H1 (cell line): ENCODE measurements at regions not wholly inside any gene's neighbourhood (a gene's known extent, or its start where the extent isn't known, plus 50 kb on each side); places are given as distances from the start of the nearest gene placed in this dataset.

Source experiments
- CTCF ChIA-PET: fragments of 300-600 bp; sonication (Branson Sonifier 250); formaldehyde crosslinking; loops from one replicate; lab custom pipeline; 2021; ENCODE audit not compliant: partially characterized antibody; lab: Charles Lee
- POLR2A ChIA-PET: fragments of 300-600 bp; sonication (Branson Sonifier 250); formaldehyde crosslinking; loops from one replicate; lab custom pipeline; 2021; ENCODE audit warnings: inconsistent platforms; ENCODE audit not compliant: partially characterized antibody; lab: Charles Lee
- DNase-seq, 2 experiments: peaks; one replicate each; pipeline versions ENCODE4 v3.0.0 to v3.0.0-alpha.2; 2010 to 2022; ENCODE audit warnings: low spot score in 2 of 2, low read depth in 1 of 2, mixed read lengths in 1 of 2
- FAIRE-seq: peaks from 2 replicates; lab custom pipeline; 2011; peaks lifted over from hg19 to GRCh38; lab: Jason Lieb, UNC
- H2AFZ ChIP-seq: 2 replicates; pipeline ENCODE4 v1.8.1; 2012; ENCODE audit warnings: low read length, inconsistent platforms
- H2AK5ac ChIP-seq: 2 replicates; pipeline ENCODE4 v1.6.1; 2013; ENCODE audit warnings: low read depth, low read length
- H2BK120ac ChIP-seq: replicated peaks from 2 replicates; pipeline ENCODE3; 2013; ENCODE audit warnings: low read depth, low read length, inconsistent platforms
- H2BK12ac ChIP-seq: 2 replicates; pipeline ENCODE4 v1.6.1; 2013; ENCODE audit warnings: low read depth, low read length
- H2BK15ac ChIP-seq: 2 replicates; pipeline ENCODE4 v1.6.1; 2013; ENCODE audit warnings: low read length
- H2BK20ac ChIP-seq: 2 replicates; pipeline ENCODE4 v1.6.1; 2013; ENCODE audit warnings: low read length
- H2BK5ac ChIP-seq: 2 replicates; pipeline ENCODE4 v1.6.1; 2013; ENCODE audit warnings: low read depth, low read length
- H3K14ac ChIP-seq: 2 replicates; pipeline ENCODE4 v1.6.1; 2013; ENCODE audit warnings: inconsistent platforms; ENCODE audit not compliant: insufficient read length
- H3K18ac ChIP-seq: 2 replicates; pipeline ENCODE4 v1.6.1; 2013; ENCODE audit warnings: low read length; ENCODE audit errors: extremely low read depth
- H3K23ac ChIP-seq: 2 replicates; pipeline ENCODE4 v1.6.1; 2013; ENCODE audit warnings: inconsistent platforms; ENCODE audit not compliant: insufficient read length
- H3K23me2 ChIP-seq: 2 replicates; pipeline ENCODE4 v1.6.1; 2013; ENCODE audit warnings: low read depth, low read length
- H3K27ac ChIP-seq: 2 replicates; pipeline ENCODE4 v1.6.1; 2011; ENCODE audit warnings: low read depth, low read length, inconsistent platforms
- H3K27me3 ChIP-seq, 4 experiments: replicated peaks in 1 of 4; 1 replicate in 1 of 4; 2 replicates in 3 of 4; pipeline versions ENCODE4 v1.6.1 to v1.8.1; 2011 to 2013; ENCODE audit warnings: low read length in 3 of 4, mild to moderate bottlenecking in 3 of 4, inconsistent platforms in 2 of 4, mixed read lengths in 2 of 4, moderate library complexity in 1 of 4; ENCODE audit not compliant: control insufficient read depth in 3 of 4, insufficient read depth in 3 of 4; ENCODE audit errors: extremely low read depth in 1 of 4
- H3K36me3 ChIP-seq, 4 experiments: 2 replicates each; pipeline versions ENCODE4 v1.6.1 to v1.8.1; 2011 to 2013; ENCODE audit warnings: mild to moderate bottlenecking in 4 of 4, low read length in 3 of 4, moderate library complexity in 2 of 4, control low read depth in 1 of 4, inconsistent platforms in 1 of 4; ENCODE audit not compliant: insufficient read depth in 4 of 4, control insufficient read depth in 2 of 4
- H3K4ac ChIP-seq: replicated peaks from 2 replicates; pipeline ENCODE3; 2013; ENCODE audit warnings: low read length, low read depth, mixed read lengths, inconsistent platforms; ENCODE audit not compliant: insufficient read length
- H3K4me1 ChIP-seq, 4 experiments: replicated peaks in 1 of 4; 1 replicate in 1 of 4; 2 replicates in 3 of 4; pipeline versions ENCODE4 v1.6.1 to v1.8.1; 2011 to 2013; ENCODE audit warnings: low read length in 3 of 4, inconsistent platforms in 2 of 4, mixed read lengths in 1 of 4; ENCODE audit not compliant: insufficient read depth in 4 of 4, control insufficient read depth in 3 of 4
- H3K4me2 ChIP-seq, 2 experiments: 2 replicates each; pipeline versions ENCODE4 v1.6.1 to v1.8.1; 2011 to 2013; ENCODE audit warnings: low read depth in 2 of 2, low read length in 2 of 2, control low read depth in 1 of 2, inconsistent platforms in 1 of 2, mild to moderate bottlenecking in 1 of 2; ENCODE audit not compliant: insufficient read depth in 1 of 2
- H3K4me3 ChIP-seq, 4 experiments: fragments of 200-600, 300-600 bp in 1 of 4; sonication (generic), shearing (Covaris generic), sonication (Bioruptor Twin) in 1 of 4; 2 replicates each; pipeline versions ENCODE4 v1.5.1 to v1.8.1; 2011 to 2016; ENCODE audit warnings: low read length in 4 of 4, low read depth in 3 of 4, control low read depth in 2 of 4, inconsistent platforms in 2 of 4, mild to moderate bottlenecking in 2 of 4, mixed read lengths in 1 of 4, moderate library complexity in 1 of 4; ENCODE audit not compliant: insufficient read depth in 2 of 4; ENCODE audit errors: extremely low read depth in 1 of 4
- H3K56ac ChIP-seq: replicated peaks from 2 replicates; pipeline ENCODE3; 2013; ENCODE audit warnings: low read depth, mild to moderate bottlenecking, mixed read lengths, low read length, inconsistent platforms; ENCODE audit not compliant: insufficient read length
- H3K79me1 ChIP-seq: 2 replicates; pipeline ENCODE4 v1.6.1; 2013; ENCODE audit warnings: low read depth, low read length, control low read depth
- H3K79me2 ChIP-seq, 2 experiments: 2 replicates each; pipeline versions ENCODE4 v1.6.1 to v1.8.1; 2012 to 2013; ENCODE audit warnings: low read length in 2 of 2, mild to moderate bottlenecking in 2 of 2, inconsistent platforms in 1 of 2; ENCODE audit not compliant: insufficient read depth in 2 of 2, control insufficient read depth in 1 of 2
- H3K9ac ChIP-seq, 4 experiments: replicated peaks in 1 of 4; 1 replicate in 1 of 4; 2 replicates in 3 of 4; pipeline versions ENCODE4 v1.6.1 to v1.8.1; 2011 to 2013; ENCODE audit warnings: low read depth in 3 of 4, low read length in 3 of 4, control low read depth in 2 of 4, mild to moderate bottlenecking in 2 of 4, moderate library complexity in 2 of 4, inconsistent platforms in 1 of 4; ENCODE audit errors: extremely low read depth in 1 of 4
- H3K9me3 ChIP-seq, 2 experiments: 2 replicates each; pipeline versions ENCODE4 v1.6.1 to v1.8.1; 2012 to 2013; ENCODE audit warnings: mild to moderate bottlenecking in 2 of 2, moderate library complexity in 2 of 2, control low read depth in 1 of 2, inconsistent platforms in 1 of 2, low read depth in 1 of 2, low read length in 1 of 2, mixed read lengths in 1 of 2; ENCODE audit not compliant: insufficient read depth in 2 of 2
- H4K20me1 ChIP-seq, 2 experiments: replicated peaks in 1 of 2; 2 replicates each; pipeline versions ENCODE3 to v1.8.1; 2011 to 2013; ENCODE audit warnings: inconsistent platforms in 2 of 2, low read length in 2 of 2, mild to moderate bottlenecking in 1 of 2; ENCODE audit not compliant: insufficient read depth in 2 of 2, control insufficient read depth in 1 of 2
- H4K5ac ChIP-seq: 2 replicates; pipeline ENCODE4 v1.6.1; 2013; ENCODE audit warnings: low read length, low read depth, mixed read lengths, inconsistent platforms; ENCODE audit not compliant: insufficient read length
- H4K8ac ChIP-seq: 2 replicates; pipeline ENCODE4 v1.8.0; 2013; ENCODE audit warnings: mild to moderate bottlenecking, moderate library complexity, low read length, inconsistent platforms; ENCODE audit not compliant: insufficient read depth; ENCODE audit errors: extremely low read depth
- H4K91ac ChIP-seq: replicated peaks from 2 replicates; pipeline ENCODE3; 2013; ENCODE audit warnings: low read length, mixed read lengths, inconsistent platforms; ENCODE audit not compliant: insufficient read length
- CTCF ChIP-seq, 3 experiments: IDR thresholded peaks; 1 replicate in 2 of 3; 2 replicates in 1 of 3; pipeline versions ENCODE4 v1.5.1 to v1.6.1; 2011; ENCODE audit warnings: low read length in 3 of 3, mild to moderate bottlenecking in 3 of 3, inconsistent platforms in 2 of 3, low read depth in 1 of 3, moderate library complexity in 1 of 3; ENCODE audit not compliant: insufficient read depth in 1 of 3; ENCODE audit errors: control extremely low read depth in 1 of 3
- JUN ChIP-seq: IDR thresholded peaks from 2 replicates; pipeline ENCODE4 v1.6.1; 2011; ENCODE audit warnings: low read depth, mild to moderate bottlenecking, improper control_type of control experiment, low read length
- NANOG ChIP-seq: IDR thresholded peaks from 2 replicates; pipeline ENCODE4 v1.6.1; 2011; ENCODE audit warnings: low read length, low read depth, mild to moderate bottlenecking, inconsistent platforms; ENCODE audit not compliant: insufficient read depth, poor library complexity, severe bottlenecking
- RNF2 ChIP-seq: fragments of 200-900, 300-1000 bp; sonication (generic); IDR thresholded peaks from 2 replicates; pipeline ENCODE4 v1.7.1; 2016; ENCODE audit warnings: borderline replicate concordance, low read depth, mild to moderate bottlenecking, antibody characterized with exemption, low read length; ENCODE audit not compliant: poor library complexity, severe bottlenecking; ENCODE audit errors: missing control alignments
- YY1 ChIP-seq: IDR thresholded peaks from 2 replicates; pipeline ENCODE4 v1.6.1; 2011; ENCODE audit warnings: low read depth, mild to moderate bottlenecking, low read length
- WGBS, 2 experiments: shearing (Covaris generic) in 1 of 2; methylation state at CpG; one replicate each; pipeline versions ENCODE4 v1.1.6 to v1.1.7; 2013 to 2015; ENCODE audit warnings: low lambda C conversion rate in 2 of 2, mixed read lengths in 2 of 2, inconsistent platforms in 1 of 2, low coverage in 1 of 2, missing lambda C conversion rate in 1 of 2; ENCODE audit not compliant: insufficient replicate concordance in 2 of 2, insufficient coverage in 1 of 2, insufficient read length in 1 of 2; ENCODE audit errors: extremely low coverage in 1 of 2, missing lambda C conversion rate in 1 of 2; 5-methylcytosine and 5-hydroxymethylcytosine counted together

DNA sequence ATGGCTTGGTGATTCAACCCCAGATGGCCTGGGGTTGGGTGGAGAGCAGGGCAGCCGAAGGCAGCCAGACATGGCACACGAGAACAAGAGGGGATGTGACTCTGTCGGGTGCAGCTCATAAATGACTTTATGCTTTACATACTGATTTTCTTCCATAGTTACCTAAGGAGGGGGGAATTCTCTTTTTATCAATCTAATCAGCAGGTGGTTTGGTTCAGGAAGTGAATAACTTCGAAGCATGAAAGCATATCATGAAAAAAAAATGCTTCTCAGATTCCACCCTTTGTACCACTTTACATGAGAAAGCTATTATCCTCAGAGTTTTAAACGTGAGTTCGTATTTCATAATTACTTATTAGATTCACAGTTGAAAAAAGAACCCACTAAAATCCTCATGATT is 908.9 kb upstream of the LCORL start:
- 0 out of 4 replicates have a peak, but pooled peaks cover 0 to 7% of the 10 kb centered on the region in 2 experiments for H3K9me3 ChIP-seq
- no peaks in the 10 kb centered on the region for H3K79me2 ChIP-seq
- H2AFZ ChIP-seq, result no peak overlapping the region
- H2BK15ac ChIP-seq, result no peak overlapping the region
- H2BK120ac ChIP-seq, result no peak overlapping the region
- TF ChIP-seq RNF2, result no peak
- TF ChIP-seq CTCF (IDR thresholded peaks at IDR 0.05; ENCODE audit: control extremely low read depth in 1 of 3, insufficient read depth in 1 of 3, low read depth in 1 of 3, low read length in 3 of 3), result no peak
- no peak for TF ChIP-seq JUN
- TF ChIP-seq NANOG, result no peak
- no peak for TF ChIP-seq YY1
- H3K4ac ChIP-seq, result no peak overlapping the region
- no peak overlapping the region for H3K56ac ChIP-seq
- no peak for DNase-seq
- no peak overlapping the region for H4K5ac ChIP-seq
- no peak overlapping the region for H2BK5ac ChIP-seq
- POLR2A ChIA-PET, result no interaction called here
- no peak overlapping the region for H4K8ac ChIP-seq
- no peak overlapping the region for H2BK20ac ChIP-seq
- H3K4me2 ChIP-seq, result no peak overlapping the region
- H3K23ac ChIP-seq, result no peak overlapping the region
- no peaks in the 10 kb centered on the region for H3K36me3 ChIP-seq
- H3K79me1 ChIP-seq, result no peaks in the 10 kb centered on the region
- H4K20me1 ChIP-seq, result no peaks in the 10 kb centered on the region
- H3K18ac ChIP-seq, result no peak overlapping the region
- H3K14ac ChIP-seq, result no peak overlapping the region
- no peak overlapping the region for H2BK12ac ChIP-seq
- FAIRE-seq, result no peak
- H2AK5ac ChIP-seq, result no peak overlapping the region
- no peak overlapping the region for H3K9ac ChIP-seq
- H3K23me2 ChIP-seq, result no peaks in the 10 kb centered on the region
- H3K27me3 ChIP-seq, result no peaks in the 10 kb centered on the region
- CTCF ChIA-PET, result no interaction called here
- H3K27ac ChIP-seq, result no peak overlapping the region
- H3K4me3 ChIP-seq, result no peak overlapping the region
- 86% methylated on average over 6 of the region's 6 CpGs; no CpG with 5 or more reads in 1 of the 2 experiments for WGBS, 2 experiments
- H4K91ac ChIP-seq, result no peak overlapping the region
- no peaks in the 10 kb centered on the region; a peak in 1 of 7 replicates for H3K4me1 ChIP-seq
